HEK293 (cell line): ENCODE measurements at regions not wholly inside any gene's neighbourhood (a gene's known extent, or its start where the extent isn't known, plus 50 kb on each side); places are given as distances from the start of the nearest gene placed in this dataset.

Experiments
- CTCF ChIP-seq: fragments of 450-650 bp; formaldehyde crosslinking; IDR thresholded peaks from 2 replicates; pipeline ENCODE4 v1.5.1; 2016; ENCODE audit warnings: missing biosample characterization, missing genetic modification characterization
- KLF1 ChIP-seq: fragments of 450-650 bp; formaldehyde crosslinking; IDR thresholded peaks from 2 replicates; pipeline ENCODE4 v1.5.1; 2016; ENCODE audit warnings: missing biosample characterization, missing genetic modification characterization
- SP7 ChIP-seq: fragments of 450-650 bp; formaldehyde crosslinking; IDR thresholded peaks from 2 replicates; pipeline ENCODE4 v1.5.1; 2016; ENCODE audit warnings: missing biosample characterization, missing genetic modification characterization
- YY1 ChIP-seq: fragments of 450-650 bp; formaldehyde crosslinking; IDR thresholded peaks from 2 replicates; pipeline ENCODE4 v1.5.1; 2018; ENCODE audit warnings: missing biosample characterization, missing genetic modification characterization
- ZNF121 ChIP-seq: fragments of 450-650 bp; formaldehyde crosslinking; IDR thresholded peaks from 2 replicates; pipeline ENCODE4 v1.5.1; 2016; ENCODE audit warnings: missing biosample characterization, missing genetic modification characterization
- ZNF555 ChIP-seq: fragments of 450-650 bp; formaldehyde crosslinking; conservative IDR thresholded peaks from 2 replicates; pipeline ENCODE4 v1.5.1; 2017; ENCODE audit warnings: missing biosample characterization, mild to moderate bottlenecking, missing genetic modification characterization, inconsistent platforms
- ZNF692 ChIP-seq: fragments of 450-650 bp; formaldehyde crosslinking; IDR thresholded peaks from 2 replicates; pipeline ENCODE4 v1.5.1; 2016; ENCODE audit warnings: missing biosample characterization, missing genetic modification characterization
- ZNF776 ChIP-seq: fragments of 450-650 bp; formaldehyde crosslinking; IDR thresholded peaks from 2 replicates; pipeline ENCODE4 v1.5.0; 2017; ENCODE audit warnings: missing biosample characterization, missing genetic modification characterization, borderline replicate concordance
- TF ChIP-seq, protein P1 (sequence below): IDR thresholded peaks from 2 replicates; pipeline ENCODE4 v1.6.1; 2011; ENCODE audit warnings: mild to moderate bottlenecking, low read depth, low read length, borderline replicate concordance
- TF ChIP-seq, protein P2 (sequence below): sonication (generic); formaldehyde crosslinking; IDR thresholded peaks from 2 replicates; pipeline ENCODE4 v1.8.1; 2022; ENCODE audit warnings: mild to moderate bottlenecking, moderate library complexity, missing genetic modification reagents

GRCh38 chr7:45417735-45418134 is 156.4 kb upstream of the ADCY1 start:
- no peak for TF ChIP-seq ZNF121 (tag by site-specific recombination)
- no peak for TF ChIP-seq YY1 (tag by site-specific recombination)
- no peak for TF ChIP-seq KLF1
- TF ChIP-seq, protein P1, sequence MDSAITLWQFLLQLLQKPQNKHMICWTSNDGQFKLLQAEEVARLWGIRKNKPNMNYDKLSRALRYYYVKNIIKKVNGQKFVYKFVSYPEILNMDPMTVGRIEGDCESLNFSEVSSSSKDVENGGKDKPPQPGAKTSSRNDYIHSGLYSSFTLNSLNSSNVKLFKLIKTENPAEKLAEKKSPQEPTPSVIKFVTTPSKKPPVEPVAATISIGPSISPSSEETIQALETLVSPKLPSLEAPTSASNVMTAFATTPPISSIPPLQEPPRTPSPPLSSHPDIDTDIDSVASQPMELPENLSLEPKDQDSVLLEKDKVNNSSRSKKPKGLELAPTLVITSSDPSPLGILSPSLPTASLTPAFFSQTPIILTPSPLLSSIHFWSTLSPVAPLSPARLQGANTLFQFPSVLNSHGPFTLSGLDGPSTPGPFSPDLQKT, result no peak
- no peak for TF ChIP-seq SP7 (tag by site-specific recombination)
- TF ChIP-seq CTCF, result no peak
- TF ChIP-seq, protein P2, sequence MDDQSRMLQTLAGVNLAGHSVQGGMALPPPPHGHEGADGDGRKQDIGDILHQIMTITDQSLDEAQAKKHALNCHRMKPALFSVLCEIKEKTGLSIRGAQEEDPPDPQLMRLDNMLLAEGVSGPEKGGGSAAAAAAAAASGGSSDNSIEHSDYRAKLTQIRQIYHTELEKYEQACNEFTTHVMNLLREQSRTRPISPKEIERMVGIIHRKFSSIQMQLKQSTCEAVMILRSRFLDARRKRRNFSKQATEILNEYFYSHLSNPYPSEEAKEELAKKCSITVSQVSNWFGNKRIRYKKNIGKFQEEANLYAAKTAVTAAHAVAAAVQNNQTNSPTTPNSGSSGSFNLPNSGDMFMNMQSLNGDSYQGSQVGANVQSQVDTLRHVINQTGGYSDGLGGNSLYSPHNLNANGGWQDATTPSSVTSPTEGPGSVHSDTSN (CRISPR knock-in tag), result no peak
- TF ChIP-seq ZNF555 (tag by site-specific recombination), result no peak
- no peak for TF ChIP-seq ZNF692
- no peak for TF ChIP-seq ZNF776
